H1 (cell line): ENCODE measurements at regions not wholly inside any gene's neighbourhood (a gene's known extent, or its start where the extent isn't known, plus 50 kb on each side); places are given as distances from the start of the nearest gene placed in this dataset.

Source experiments
- CTCF ChIA-PET: fragments of 300-600 bp; sonication (Branson Sonifier 250); formaldehyde crosslinking; loops from one replicate; lab custom pipeline; 2021; ENCODE audit not compliant: partially characterized antibody; lab: Charles Lee
- POLR2A ChIA-PET: fragments of 300-600 bp; sonication (Branson Sonifier 250); formaldehyde crosslinking; loops from one replicate; lab custom pipeline; 2021; ENCODE audit warnings: inconsistent platforms; ENCODE audit not compliant: partially characterized antibody; lab: Charles Lee
- DNase-seq, 2 experiments: peaks; one replicate each; pipeline versions ENCODE4 v3.0.0 to v3.0.0-alpha.2; 2010 to 2022; ENCODE audit warnings: low spot score in 2 of 2, low read depth in 1 of 2, mixed read lengths in 1 of 2
- FAIRE-seq: peaks from 2 replicates; lab custom pipeline; 2011; peaks lifted over from hg19 to GRCh38; lab: Jason Lieb, UNC
- H2AFZ ChIP-seq: 2 replicates; pipeline ENCODE4 v1.8.1; 2012; ENCODE audit warnings: low read length, inconsistent platforms
- H2AK5ac ChIP-seq: 2 replicates; pipeline ENCODE4 v1.6.1; 2013; ENCODE audit warnings: low read depth, low read length
- H2BK120ac ChIP-seq: replicated peaks from 2 replicates; pipeline ENCODE3; 2013; ENCODE audit warnings: low read depth, low read length, inconsistent platforms
- H2BK12ac ChIP-seq: 2 replicates; pipeline ENCODE4 v1.6.1; 2013; ENCODE audit warnings: low read depth, low read length
- H2BK15ac ChIP-seq: 2 replicates; pipeline ENCODE4 v1.6.1; 2013; ENCODE audit warnings: low read length
- H2BK20ac ChIP-seq: 2 replicates; pipeline ENCODE4 v1.6.1; 2013; ENCODE audit warnings: low read length
- H2BK5ac ChIP-seq: 2 replicates; pipeline ENCODE4 v1.6.1; 2013; ENCODE audit warnings: low read depth, low read length
- H3K14ac ChIP-seq: 2 replicates; pipeline ENCODE4 v1.6.1; 2013; ENCODE audit warnings: inconsistent platforms; ENCODE audit not compliant: insufficient read length
- H3K18ac ChIP-seq: 2 replicates; pipeline ENCODE4 v1.6.1; 2013; ENCODE audit warnings: low read length; ENCODE audit errors: extremely low read depth
- H3K23ac ChIP-seq: 2 replicates; pipeline ENCODE4 v1.6.1; 2013; ENCODE audit warnings: inconsistent platforms; ENCODE audit not compliant: insufficient read length
- H3K23me2 ChIP-seq: 2 replicates; pipeline ENCODE4 v1.6.1; 2013; ENCODE audit warnings: low read depth, low read length
- H3K27ac ChIP-seq: 2 replicates; pipeline ENCODE4 v1.6.1; 2011; ENCODE audit warnings: low read depth, low read length, inconsistent platforms
- H3K27me3 ChIP-seq, 4 experiments: replicated peaks in 1 of 4; 1 replicate in 1 of 4; 2 replicates in 3 of 4; pipeline versions ENCODE4 v1.6.1 to v1.8.1; 2011 to 2013; ENCODE audit warnings: low read length in 3 of 4, mild to moderate bottlenecking in 3 of 4, inconsistent platforms in 2 of 4, mixed read lengths in 2 of 4, moderate library complexity in 1 of 4; ENCODE audit not compliant: control insufficient read depth in 3 of 4, insufficient read depth in 3 of 4; ENCODE audit errors: extremely low read depth in 1 of 4
- H3K36me3 ChIP-seq, 4 experiments: 2 replicates each; pipeline versions ENCODE4 v1.6.1 to v1.8.1; 2011 to 2013; ENCODE audit warnings: mild to moderate bottlenecking in 4 of 4, low read length in 3 of 4, moderate library complexity in 2 of 4, control low read depth in 1 of 4, inconsistent platforms in 1 of 4; ENCODE audit not compliant: insufficient read depth in 4 of 4, control insufficient read depth in 2 of 4
- H3K4ac ChIP-seq: replicated peaks from 2 replicates; pipeline ENCODE3; 2013; ENCODE audit warnings: low read length, low read depth, mixed read lengths, inconsistent platforms; ENCODE audit not compliant: insufficient read length
- H3K4me1 ChIP-seq, 4 experiments: replicated peaks in 1 of 4; 1 replicate in 1 of 4; 2 replicates in 3 of 4; pipeline versions ENCODE4 v1.6.1 to v1.8.1; 2011 to 2013; ENCODE audit warnings: low read length in 3 of 4, inconsistent platforms in 2 of 4, mixed read lengths in 1 of 4; ENCODE audit not compliant: insufficient read depth in 4 of 4, control insufficient read depth in 3 of 4
- H3K4me2 ChIP-seq, 2 experiments: 2 replicates each; pipeline versions ENCODE4 v1.6.1 to v1.8.1; 2011 to 2013; ENCODE audit warnings: low read depth in 2 of 2, low read length in 2 of 2, control low read depth in 1 of 2, inconsistent platforms in 1 of 2, mild to moderate bottlenecking in 1 of 2; ENCODE audit not compliant: insufficient read depth in 1 of 2
- H3K4me3 ChIP-seq, 4 experiments: fragments of 200-600, 300-600 bp in 1 of 4; sonication (generic), shearing (Covaris generic), sonication (Bioruptor Twin) in 1 of 4; 2 replicates each; pipeline versions ENCODE4 v1.5.1 to v1.8.1; 2011 to 2016; ENCODE audit warnings: low read length in 4 of 4, low read depth in 3 of 4, control low read depth in 2 of 4, inconsistent platforms in 2 of 4, mild to moderate bottlenecking in 2 of 4, mixed read lengths in 1 of 4, moderate library complexity in 1 of 4; ENCODE audit not compliant: insufficient read depth in 2 of 4; ENCODE audit errors: extremely low read depth in 1 of 4
- H3K56ac ChIP-seq: replicated peaks from 2 replicates; pipeline ENCODE3; 2013; ENCODE audit warnings: low read depth, mild to moderate bottlenecking, mixed read lengths, low read length, inconsistent platforms; ENCODE audit not compliant: insufficient read length
- H3K79me1 ChIP-seq: 2 replicates; pipeline ENCODE4 v1.6.1; 2013; ENCODE audit warnings: low read depth, low read length, control low read depth
- H3K79me2 ChIP-seq, 2 experiments: 2 replicates each; pipeline versions ENCODE4 v1.6.1 to v1.8.1; 2012 to 2013; ENCODE audit warnings: low read length in 2 of 2, mild to moderate bottlenecking in 2 of 2, inconsistent platforms in 1 of 2; ENCODE audit not compliant: insufficient read depth in 2 of 2, control insufficient read depth in 1 of 2
- H3K9ac ChIP-seq, 4 experiments: replicated peaks in 1 of 4; 1 replicate in 1 of 4; 2 replicates in 3 of 4; pipeline versions ENCODE4 v1.6.1 to v1.8.1; 2011 to 2013; ENCODE audit warnings: low read depth in 3 of 4, low read length in 3 of 4, control low read depth in 2 of 4, mild to moderate bottlenecking in 2 of 4, moderate library complexity in 2 of 4, inconsistent platforms in 1 of 4; ENCODE audit errors: extremely low read depth in 1 of 4
- H3K9me3 ChIP-seq, 2 experiments: 2 replicates each; pipeline versions ENCODE4 v1.6.1 to v1.8.1; 2012 to 2013; ENCODE audit warnings: mild to moderate bottlenecking in 2 of 2, moderate library complexity in 2 of 2, control low read depth in 1 of 2, inconsistent platforms in 1 of 2, low read depth in 1 of 2, low read length in 1 of 2, mixed read lengths in 1 of 2; ENCODE audit not compliant: insufficient read depth in 2 of 2
- H4K20me1 ChIP-seq, 2 experiments: replicated peaks in 1 of 2; 2 replicates each; pipeline versions ENCODE3 to v1.8.1; 2011 to 2013; ENCODE audit warnings: inconsistent platforms in 2 of 2, low read length in 2 of 2, mild to moderate bottlenecking in 1 of 2; ENCODE audit not compliant: insufficient read depth in 2 of 2, control insufficient read depth in 1 of 2
- H4K5ac ChIP-seq: 2 replicates; pipeline ENCODE4 v1.6.1; 2013; ENCODE audit warnings: low read length, low read depth, mixed read lengths, inconsistent platforms; ENCODE audit not compliant: insufficient read length
- H4K8ac ChIP-seq: 2 replicates; pipeline ENCODE4 v1.8.0; 2013; ENCODE audit warnings: mild to moderate bottlenecking, moderate library complexity, low read length, inconsistent platforms; ENCODE audit not compliant: insufficient read depth; ENCODE audit errors: extremely low read depth
- H4K91ac ChIP-seq: replicated peaks from 2 replicates; pipeline ENCODE3; 2013; ENCODE audit warnings: low read length, mixed read lengths, inconsistent platforms; ENCODE audit not compliant: insufficient read length
- ASH2L ChIP-seq: fragments of 200-600, 300-600 bp; sonication (generic); IDR thresholded peaks from one replicate; pipeline ENCODE4 v1.7.1; 2017; ENCODE audit warnings: low read length
- CBX5 ChIP-seq: fragments of 300-800, 300-1000 bp; sonication (generic); IDR thresholded peaks from 2 replicates; pipeline ENCODE4 v1.7.1; 2016; ENCODE audit warnings: antibody characterized with exemption, low read length, low read depth
- EGR1 ChIP-seq: IDR thresholded peaks from 2 replicates; pipeline ENCODE4 v1.6.1; 2011; ENCODE audit warnings: low read depth, low read length, borderline replicate concordance
- JUND ChIP-seq: IDR thresholded peaks from 2 replicates; pipeline ENCODE4 v1.6.1; 2011; ENCODE audit warnings: mild to moderate bottlenecking, improper control_type of control experiment, low read length
- KDM1A ChIP-seq: fragments of 200-600, 300-600 bp; sonication (generic); IDR thresholded peaks from 2 replicates; pipeline ENCODE4 v1.7.1; 2016; ENCODE audit warnings: mild to moderate bottlenecking, low read length, borderline replicate concordance
- KDM4A ChIP-seq: IDR thresholded peaks from one replicate; pipeline ENCODE4 v1.7.1; 2012; ENCODE audit warnings: low read depth, mild to moderate bottlenecking, moderate library complexity, low read length, inconsistent platforms; ENCODE audit not compliant: severe bottlenecking
- WGBS, 2 experiments: shearing (Covaris generic) in 1 of 2; methylation state at CpG; one replicate each; pipeline versions ENCODE4 v1.1.6 to v1.1.7; 2013 to 2015; ENCODE audit warnings: low lambda C conversion rate in 2 of 2, mixed read lengths in 2 of 2, inconsistent platforms in 1 of 2, low coverage in 1 of 2, missing lambda C conversion rate in 1 of 2; ENCODE audit not compliant: insufficient replicate concordance in 2 of 2, insufficient coverage in 1 of 2, insufficient read length in 1 of 2; ENCODE audit errors: extremely low coverage in 1 of 2, missing lambda C conversion rate in 1 of 2; 5-methylcytosine and 5-hydroxymethylcytosine counted together
- TF ChIP-seq, protein P1 (sequence below): IDR thresholded peaks from 2 replicates; pipeline ENCODE4 v1.6.1; 2012; ENCODE audit warnings: low read length, inconsistent platforms

DNA sequence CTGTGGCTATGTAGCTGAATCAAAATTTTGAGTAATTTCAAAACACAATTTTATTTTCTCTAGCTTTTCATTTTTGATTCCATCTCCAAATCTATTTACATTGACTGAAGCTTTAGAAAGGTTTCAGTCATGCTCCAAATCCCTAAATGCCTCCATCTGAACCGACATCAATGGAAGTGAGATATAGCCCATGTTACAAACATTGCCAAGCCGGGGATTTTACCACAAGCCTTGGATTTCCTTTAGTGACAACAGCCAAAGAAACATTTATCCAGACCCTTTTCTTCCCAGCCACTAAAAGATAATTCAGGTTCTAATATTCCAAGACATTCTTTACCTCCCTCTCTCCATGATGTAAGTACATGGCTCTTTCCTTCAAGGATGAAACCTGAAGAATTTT is 1087.7 kb upstream of the SEMA6A start:
- Histone ChIP-seq H3K9me3 (no peaks in the 10 kb centered on the region; a peak in 1 of 4 replicates), H3K36me3 (no peaks in the 10 kb centered on the region), H4K8ac (no peak overlapping the region), H3K27ac (no peak overlapping the region), H3K4me1 (peaks cover 0 to 6% (median under 1%) of the 10 kb centered on the region in 4 experiments; a peak in 2 of 7 replicates), H3K79me2 (no peaks in the 10 kb centered on the region), H2BK20ac (no peak overlapping the region), H3K4me3 (no peak overlapping the region), H2AFZ (no peak overlapping the region), H3K9ac (no peak overlapping the region), H3K23ac (no peak overlapping the region), H4K5ac (no peak overlapping the region), H4K20me1 (no peaks in the 10 kb centered on the region), H3K14ac (no peak overlapping the region), H3K27me3 (no peaks in the 10 kb centered on the region), H2BK5ac (no peak overlapping the region), H2AK5ac (no peak overlapping the region), H3K79me1 (no peaks in the 10 kb centered on the region), H3K56ac (no peak overlapping the region), H3K23me2 (no peaks in the 10 kb centered on the region), H3K4ac (no peak overlapping the region), H2BK15ac (no peak overlapping the region), H2BK12ac (no peak overlapping the region), H4K91ac (no peak overlapping the region), H3K18ac (no peak overlapping the region), H3K4me2 (no peak overlapping the region), H2BK120ac (no peak overlapping the region)
- 94% methylated on average over 2 of the region's 2 CpGs; no CpG with 5 or more reads in 1 of the 2 experiments for WGBS, 2 experiments
- ChIA-PET POLR2A (no interaction called here), CTCF (no interaction called here)
- FAIRE-seq: no peak
- TF ChIP-seq EGR1: no peak
- no peak for TF ChIP-seq ASH2L
- TF ChIP-seq CBX5: no peak
- no peak for TF ChIP-seq JUND
- TF ChIP-seq, protein P1, sequence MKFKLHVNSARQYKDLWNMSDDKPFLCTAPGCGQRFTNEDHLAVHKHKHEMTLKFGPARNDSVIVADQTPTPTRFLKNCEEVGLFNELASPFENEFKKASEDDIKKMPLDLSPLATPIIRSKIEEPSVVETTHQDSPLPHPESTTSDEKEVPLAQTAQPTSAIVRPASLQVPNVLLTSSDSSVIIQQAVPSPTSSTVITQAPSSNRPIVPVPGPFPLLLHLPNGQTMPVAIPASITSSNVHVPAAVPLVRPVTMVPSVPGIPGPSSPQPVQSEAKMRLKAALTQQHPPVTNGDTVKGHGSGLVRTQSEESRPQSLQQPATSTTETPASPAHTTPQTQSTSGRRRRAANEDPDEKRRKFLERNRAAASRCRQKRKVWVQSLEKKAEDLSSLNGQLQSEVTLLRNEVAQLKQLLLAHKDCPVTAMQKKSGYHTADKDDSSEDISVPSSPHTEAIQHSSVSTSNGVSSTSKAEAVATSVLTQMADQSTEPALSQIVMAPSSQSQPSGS: no peak
- no peak for TF ChIP-seq KDM4A
- TF ChIP-seq KDM1A: no peak
- no peak for DNase-seq
